HG03280 (cell line): ENCODE measurements at regions not wholly inside any gene's neighbourhood (a gene's known extent, or its start where the extent isn't known, plus 50 kb on each side); places are given as distances from the start of the nearest gene placed in this dataset.
A peak's percentile ranks its signal among the peaks of the same experiment; 100 is the strongest.

Source experiments
- ATAC-seq: cut with Tn5 transposase; IDR thresholded peaks from one replicate; pipeline ENCODE4 v1.9.1; 2021; ENCODE audit warnings: mild to moderate bottlenecking, moderate library complexity; ENCODE audit not compliant: unreplicated experiment

GRCh38 chr13:110965038-110965754, 50.3 kb upstream of the ANKRD10 start:
- peak; percentile 86 for ATAC-seq
